Muscle layer of colon (tissue), 2 donors: ENCODE measurements at regions not wholly inside any gene's neighbourhood (a gene's known extent, or its start where the extent isn't known, plus 50 kb on each side); places are given as distances from the start of the nearest gene placed in this dataset.

Source experiments
- H3K27ac ChIP-seq: one replicate; pipeline ENCODE4 v1.7.0; 2013; ENCODE audit warnings: low read depth, mild to moderate bottlenecking, low read length, moderate library complexity
- H3K27me3 ChIP-seq, 2 donors: one replicate each; pipeline ENCODE4 v1.7.0; 2013; ENCODE audit warnings: low read length in 2 of 2, mild to moderate bottlenecking in 2 of 2; ENCODE audit not compliant: insufficient read depth in 2 of 2, control insufficient read depth in 1 of 2
- H3K36me3 ChIP-seq: one replicate; pipeline ENCODE4 v1.7.0; 2013; ENCODE audit warnings: mild to moderate bottlenecking, low read length; ENCODE audit not compliant: insufficient read depth
- H3K4me1 ChIP-seq: one replicate; pipeline ENCODE4 v1.7.0; 2013; ENCODE audit warnings: mild to moderate bottlenecking, low read length; ENCODE audit not compliant: insufficient read depth
- H3K4me3 ChIP-seq, 2 donors: one replicate each; pipeline ENCODE4 v1.7.0; 2013; ENCODE audit warnings: low read length in 2 of 2, low read depth in 1 of 2, mild to moderate bottlenecking in 1 of 2, moderate library complexity in 1 of 2
- H3K9ac ChIP-seq: one replicate; pipeline ENCODE4 v1.7.0; 2013; ENCODE audit warnings: low read length
- H3K9me3 ChIP-seq: one replicate; pipeline ENCODE4 v1.7.0; 2013; ENCODE audit warnings: mild to moderate bottlenecking, low read length
- donor health status: abdominal sarcoma.
- donor health status: Adenocarcinoma of cecum.

- H3K9ac ChIP-seq: no peak overlapping the region
- no peaks in the 10 kb centered on the region for H3K36me3 ChIP-seq
- no peak overlapping the region for H3K4me3 ChIP-seq
- no peaks in the 10 kb centered on the region for H3K27me3 ChIP-seq
- H3K4me1 ChIP-seq: no peaks in the 10 kb centered on the region
- no peak overlapping the region for H3K27ac ChIP-seq
- H3K9me3 ChIP-seq: no peaks in the 10 kb centered on the region
These were observed 423.0 kb upstream of the BRINP1 start for GRCh38 chr9:119792242-119792641.

GRCh38 chr9:119789987-119790386 lies 420.8 kb upstream of the BRINP1 start:
- Histone ChIP-seq H3K9ac (no peak overlapping the region), H3K4me1 (no peaks in the 10 kb centered on the region), H3K27ac (no peak overlapping the region), H3K4me3 (no peak overlapping the region), H3K27me3 (no peaks in the 10 kb centered on the region), H3K9me3 (no peaks in the 10 kb centered on the region), H3K36me3 (no peaks in the 10 kb centered on the region)

- H3K4me3 ChIP-seq: no peak overlapping the region
- no peaks in the 10 kb centered on the region for H3K9me3 ChIP-seq
- no peak overlapping the region for H3K27ac ChIP-seq
- no peaks in the 10 kb centered on the region for H3K36me3 ChIP-seq
- H3K4me1 ChIP-seq: no peaks in the 10 kb centered on the region
- no peaks in the 10 kb centered on the region for H3K27me3 ChIP-seq
- H3K9ac ChIP-seq: no peak overlapping the region
These were observed 419.7 kb upstream of the BRINP1 start for GRCh38 chr9:119788921-119789320.

- Histone ChIP-seq H3K9ac (no peak overlapping the region), H3K36me3 (no peaks in the 10 kb centered on the region), H3K4me1 (no peaks in the 10 kb centered on the region), H3K4me3 (no peak overlapping the region), H3K27ac (no peak overlapping the region), H3K27me3 (no peaks in the 10 kb centered on the region), H3K9me3 (no peaks in the 10 kb centered on the region)
These were observed 412.7 kb upstream of the BRINP1 start for GRCh38 chr9:119781886-119782285.

GRCh38 chr9:119775410-119775809 lies 406.2 kb upstream of the BRINP1 start:
- Histone ChIP-seq H3K27ac (no peak overlapping the region), H3K27me3 (no peaks in the 10 kb centered on the region), H3K4me1 (no peaks in the 10 kb centered on the region), H3K9me3 (no peaks in the 10 kb centered on the region), H3K4me3 (no peak overlapping the region), H3K36me3 (no peaks in the 10 kb centered on the region), H3K9ac (no peak overlapping the region)

- Histone ChIP-seq H3K27ac (no peak overlapping the region), H3K9me3 (no peaks in the 10 kb centered on the region), H3K4me1 (no peaks in the 10 kb centered on the region), H3K9ac (no peak overlapping the region), H3K27me3 (no peaks in the 10 kb centered on the region), H3K4me3 (no peak overlapping the region), H3K36me3 (no peaks in the 10 kb centered on the region)
These were observed 404.6 kb upstream of the BRINP1 start for GRCh38 chr9:119773823-119774222.

GRCh38 chr9:119771341-119771740 lies 402.1 kb upstream of the BRINP1 start:
- Histone ChIP-seq H3K36me3 (no peaks in the 10 kb centered on the region), H3K4me1 (no peaks in the 10 kb centered on the region), H3K27me3 (no peaks in the 10 kb centered on the region), H3K27ac (no peak overlapping the region), H3K9ac (no peak overlapping the region), H3K9me3 (no peaks in the 10 kb centered on the region), H3K4me3 (no peak overlapping the region)

- no peaks in the 10 kb centered on the region for H3K4me1 ChIP-seq
- no peaks in the 10 kb centered on the region for H3K36me3 ChIP-seq
- H3K9me3 ChIP-seq: no peaks in the 10 kb centered on the region
- no peak overlapping the region for H3K4me3 ChIP-seq
- no peak overlapping the region for H3K9ac ChIP-seq
- H3K27ac ChIP-seq: no peak overlapping the region
- H3K27me3 ChIP-seq: no peaks in the 10 kb centered on the region
These were observed 399.0 kb upstream of the BRINP1 start for GRCh38 chr9:119768266-119768665.

GRCh38 chr9:119765632-119766175 lies 396.5 kb upstream of the BRINP1 start:
- no peaks in the 10 kb centered on the region for H3K9me3 ChIP-seq
- H3K9ac ChIP-seq: no peak overlapping the region
- H3K4me3 ChIP-seq: no peak overlapping the region
- no peaks in the 10 kb centered on the region for H3K36me3 ChIP-seq
- no peaks in the 10 kb centered on the region for H3K27me3 ChIP-seq
- no peaks in the 10 kb centered on the region for H3K4me1 ChIP-seq
- no peak overlapping the region for H3K27ac ChIP-seq

- H3K27ac ChIP-seq: no peak overlapping the region
- H3K9me3 ChIP-seq: no peaks in the 10 kb centered on the region
- H3K4me3 ChIP-seq: no peak overlapping the region
- H3K27me3 ChIP-seq: no peaks in the 10 kb centered on the region
- no peaks in the 10 kb centered on the region for H3K36me3 ChIP-seq
- H3K9ac ChIP-seq: no peak overlapping the region
- no peaks in the 10 kb centered on the region for H3K4me1 ChIP-seq
These were observed 394.0 kb upstream of the BRINP1 start for GRCh38 chr9:119763260-119763659.

- Histone ChIP-seq H3K36me3 (no peaks in the 10 kb centered on the region), H3K27me3 (no peaks in the 10 kb centered on the region), H3K4me1 (no peaks in the 10 kb centered on the region), H3K27ac (no peak overlapping the region), H3K9me3 (no peaks in the 10 kb centered on the region), H3K9ac (no peak overlapping the region), H3K4me3 (no peak overlapping the region)
These were observed 392.6 kb upstream of the BRINP1 start for GRCh38 chr9:119761812-119762211.

GRCh38 chr9:119758990-119759389 lies 389.8 kb upstream of the BRINP1 start:
- no peak overlapping the region for H3K4me3 ChIP-seq
- no peaks in the 10 kb centered on the region for H3K27me3 ChIP-seq
- no peak overlapping the region for H3K27ac ChIP-seq
- H3K36me3 ChIP-seq: no peaks in the 10 kb centered on the region
- H3K9me3 ChIP-seq: no peaks in the 10 kb centered on the region
- H3K4me1 ChIP-seq: no peaks in the 10 kb centered on the region
- no peak overlapping the region for H3K9ac ChIP-seq
